ENCODE measurements at regions not wholly inside any gene's neighbourhood (a gene's known extent, or its start where the extent isn't known, plus 50 kb on each side); places are given as distances from the start of the nearest gene placed in this dataset.

- H3K9me3 ChIP-seq (ENCODE audit: low read length) = no peaks in the 10 kb centered on the region
- H3K9ac ChIP-seq (ENCODE audit: low read length) = no peak overlapping the region
- peaks cover 25% of the 10 kb centered on the region for H3K4me1 ChIP-seq (ENCODE audit: insufficient read depth, low read length)
- no peaks in the 10 kb centered on the region for H3K27me3 ChIP-seq (ENCODE audit: control insufficient read depth in 1 of 2, insufficient read depth in 2 of 2, low read length in 2 of 2)
- no peaks in the 10 kb centered on the region for H3K36me3 ChIP-seq (ENCODE audit: insufficient read depth, low read length)
- no peak overlapping the region for H3K27ac ChIP-seq (ENCODE audit: low read depth, low read length)
- no peak overlapping the region for H3K4me3 ChIP-seq (ENCODE audit: low read depth in 1 of 2, low read length in 2 of 2)
These were observed 164.4 kb downstream of the MDFIC start for GRCh38 chr7:115086146-115086841.

- Histone ChIP-seq H3K4me3 (ENCODE audit: low read depth in 1 of 2, low read length in 2 of 2) (no peak overlapping the region), H3K27ac (ENCODE audit: low read depth, low read length) (no peak overlapping the region), H3K4me1 (ENCODE audit: insufficient read depth, low read length) (peaks cover 25% of the 10 kb centered on the region), H3K9ac (ENCODE audit: low read length) (no peak overlapping the region), H3K36me3 (ENCODE audit: insufficient read depth, low read length) (no peaks in the 10 kb centered on the region), H3K9me3 (ENCODE audit: low read length) (no peaks in the 10 kb centered on the region), H3K27me3 (ENCODE audit: control insufficient read depth in 1 of 2, insufficient read depth in 2 of 2, low read length in 2 of 2) (no peaks in the 10 kb centered on the region)
These were observed 163.5 kb downstream of the MDFIC start for GRCh38 chr7:115085421-115085820.

- Histone ChIP-seq H3K27ac (ENCODE audit: low read depth, low read length) (no peak overlapping the region), H3K9me3 (ENCODE audit: low read length) (no peaks in the 10 kb centered on the region), H3K9ac (ENCODE audit: low read length) (no peak overlapping the region), H3K27me3 (ENCODE audit: control insufficient read depth in 1 of 2, insufficient read depth in 2 of 2, low read length in 2 of 2) (no peaks in the 10 kb centered on the region), H3K4me3 (ENCODE audit: low read depth in 1 of 2, low read length in 2 of 2) (no peak overlapping the region), H3K36me3 (ENCODE audit: insufficient read depth, low read length) (no peaks in the 10 kb centered on the region), H3K4me1 (ENCODE audit: insufficient read depth, low read length) (peaks cover 20% of the 10 kb centered on the region)
These were observed 162.0 kb downstream of the MDFIC start for GRCh38 chr7:115083935-115084334.

DNA sequence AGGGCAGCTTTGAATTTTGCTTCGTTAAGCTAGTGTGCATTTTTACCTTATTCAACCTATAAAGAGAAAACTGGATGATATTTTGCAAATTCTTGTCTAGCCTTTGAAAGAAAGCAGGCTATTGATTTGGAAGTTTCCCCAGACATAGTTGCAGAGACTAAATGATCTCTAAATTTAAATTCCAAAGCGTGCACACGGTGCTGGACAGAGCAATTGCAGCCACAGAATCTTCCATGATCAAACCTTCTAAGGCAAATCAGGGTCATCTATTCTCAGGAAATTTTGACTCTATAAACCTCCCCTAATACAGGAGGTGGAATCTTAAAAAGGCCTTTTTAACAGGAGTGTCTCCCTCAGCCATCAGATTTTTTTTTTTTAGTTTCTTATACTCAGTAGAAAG is 159.9 kb downstream of the MDFIC start:
- Histone ChIP-seq H3K9me3 (ENCODE audit: low read length) (no peaks in the 10 kb centered on the region), H3K4me1 (ENCODE audit: insufficient read depth, low read length) (peaks cover under 1% of the 10 kb centered on the region), H3K27me3 (ENCODE audit: control insufficient read depth in 1 of 2, insufficient read depth in 2 of 2, low read length in 2 of 2) (no peaks in the 10 kb centered on the region), H3K9ac (ENCODE audit: low read length) (no peak overlapping the region), H3K27ac (ENCODE audit: low read depth, low read length) (no peak overlapping the region), H3K4me3 (ENCODE audit: low read depth in 1 of 2, low read length in 2 of 2) (no peak overlapping the region), H3K36me3 (ENCODE audit: insufficient read depth, low read length) (no peaks in the 10 kb centered on the region)

DNA sequence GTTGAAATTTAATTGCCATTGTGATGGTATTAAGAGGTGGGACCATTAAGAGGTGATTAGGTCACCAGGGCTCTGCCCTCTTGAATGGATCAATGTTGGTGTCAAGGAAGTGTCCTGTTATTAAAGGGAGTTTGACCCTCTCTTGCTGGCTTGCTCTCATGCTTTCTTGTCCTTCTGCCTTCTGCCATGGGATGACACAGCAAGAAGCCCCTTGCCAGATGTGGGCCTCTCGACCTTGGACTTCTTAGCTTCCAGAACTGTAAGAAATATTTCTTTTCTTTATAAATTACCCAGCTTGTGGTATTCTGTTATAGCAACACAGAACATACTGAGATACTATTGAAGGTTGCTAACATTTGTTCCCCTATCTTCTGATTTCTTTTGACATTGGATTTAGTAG is 157.0 kb downstream of the MDFIC start:
- Histone ChIP-seq H3K4me1 (ENCODE audit: insufficient read depth, low read length) (no peaks in the 10 kb centered on the region), H3K9me3 (ENCODE audit: low read length) (no peaks in the 10 kb centered on the region), H3K9ac (ENCODE audit: low read length) (no peak overlapping the region), H3K36me3 (ENCODE audit: insufficient read depth, low read length) (no peaks in the 10 kb centered on the region), H3K27ac (ENCODE audit: low read depth, low read length) (no peak overlapping the region), H3K27me3 (ENCODE audit: control insufficient read depth in 1 of 2, insufficient read depth in 2 of 2, low read length in 2 of 2) (no peaks in the 10 kb centered on the region), H3K4me3 (ENCODE audit: low read depth in 1 of 2, low read length in 2 of 2) (no peak overlapping the region)

- H3K9me3 ChIP-seq (ENCODE audit: low read length) = no peaks in the 10 kb centered on the region
- H3K9ac ChIP-seq (ENCODE audit: low read length) = no peak overlapping the region
- H3K4me1 ChIP-seq (ENCODE audit: insufficient read depth, low read length) = no peaks in the 10 kb centered on the region
- no peaks in the 10 kb centered on the region for H3K27me3 ChIP-seq (ENCODE audit: control insufficient read depth in 1 of 2, insufficient read depth in 2 of 2, low read length in 2 of 2)
- H3K27ac ChIP-seq (ENCODE audit: low read depth, low read length) = no peak overlapping the region
- no peak overlapping the region for H3K4me3 ChIP-seq (ENCODE audit: low read depth in 1 of 2, low read length in 2 of 2)
- no peaks in the 10 kb centered on the region for H3K36me3 ChIP-seq (ENCODE audit: insufficient read depth, low read length)
These were observed 156.5 kb downstream of the MDFIC start for GRCh38 chr7:115078386-115078785.

DNA sequence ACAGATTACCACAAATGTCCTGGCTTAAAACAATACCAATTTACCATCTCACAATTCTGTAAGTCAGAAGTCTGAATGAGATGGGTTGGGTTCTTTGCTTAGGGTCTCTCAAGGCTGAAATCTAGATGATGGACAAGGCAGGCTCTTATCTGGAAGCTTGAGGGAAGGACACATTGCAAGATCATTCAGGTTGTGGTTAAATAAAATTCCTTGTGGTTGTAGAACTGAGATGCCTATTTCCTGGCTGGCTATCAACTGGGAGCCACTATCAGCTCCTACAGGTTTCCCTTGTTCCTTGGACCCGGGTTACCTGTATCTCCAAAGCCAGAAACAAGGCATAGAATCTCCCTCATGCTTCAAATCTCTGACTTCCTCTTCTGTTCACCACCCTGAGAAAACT is 148.4 kb downstream of the MDFIC start:
- Histone ChIP-seq H3K27ac (ENCODE audit: low read depth, low read length) (no peak overlapping the region), H3K9me3 (ENCODE audit: low read length) (no peaks in the 10 kb centered on the region), H3K4me3 (ENCODE audit: low read depth in 1 of 2, low read length in 2 of 2) (no peak overlapping the region), H3K36me3 (ENCODE audit: insufficient read depth, low read length) (no peaks in the 10 kb centered on the region), H3K27me3 (ENCODE audit: control insufficient read depth in 1 of 2, insufficient read depth in 2 of 2, low read length in 2 of 2) (no peaks in the 10 kb centered on the region), H3K4me1 (ENCODE audit: insufficient read depth, low read length) (no peaks in the 10 kb centered on the region), H3K9ac (ENCODE audit: low read length) (no peak overlapping the region)
